ENCODE measurements at regions not wholly inside any gene's neighbourhood (a gene's known extent, or its start where the extent isn't known, plus 50 kb on each side); places are given as distances from the start of the nearest gene placed in this dataset.

- no peak for TF ChIP-seq CTCF (IDR thresholded peaks at IDR 0.05)
- TF ChIP-seq EP300 (IDR thresholded peaks at IDR 0.05): no peak
- TF ChIP-seq POLR2A (IDR thresholded peaks at IDR 0.05): no peak
Measured at GRCh38 chr10:78936412-78937342, 132.1 kb upstream of the ZMIZ1 start.

Measured in tibial nerve (tissue), 4 donors.